MM.1S (cell line): ENCODE measurements at regions not wholly inside any gene's neighbourhood (a gene's known extent, or its start where the extent isn't known, plus 50 kb on each side); places are given as distances from the start of the nearest gene placed in this dataset.

ENCODE experiments used
- CTCF ChIP-seq: fragments of 300-600 bp; sonication (generic); IDR thresholded peaks from 2 replicates; pipeline ENCODE4 v1.5.1; 2016; ENCODE audit warnings: antibody characterized with exemption, low read length, mixed read lengths
- EZH2 ChIP-seq: fragments of 300-600 bp; sonication (generic); optimal IDR thresholded peaks from 2 replicates; pipeline ENCODE3; 2017; ENCODE audit warnings: low read depth, mild to moderate bottlenecking, antibody characterized with exemption, low read length, mixed read lengths
- EZH2phosphoT487 ChIP-seq: fragments of 300-600 bp; sonication (generic); IDR thresholded peaks from 2 replicates; pipeline ENCODE4 v1.6.1; 2018; ENCODE audit warnings: antibody characterized with exemption, low read length

- no peak for TF ChIP-seq EZH2
- no peak for TF ChIP-seq CTCF
- no peak for TF ChIP-seq EZH2phosphoT487
Measured at GRCh38 chr7:52317921-52318320, 717.5 kb upstream of the POM121L12 start.
